WERI-Rb-1 (cell line): ENCODE measurements at regions not wholly inside any gene's neighbourhood (a gene's known extent, or its start where the extent isn't known, plus 50 kb on each side); places are given as distances from the start of the nearest gene placed in this dataset.

ENCODE experiments used
- DNase-seq: peaks from one replicate; pipeline ENCODE4 v3.0.0-alpha.2; 2020
- H3K27ac ChIP-seq: fragments of 250-450 bp; sonication (Bioruptor Pico); 2 replicates; pipeline ENCODE4 v1.5.1; 2020; ENCODE audit warnings: mild to moderate bottlenecking, moderate library complexity
- H3K27me3 ChIP-seq: fragments of 250-450 bp; sonication (Bioruptor Pico); 2 replicates; pipeline ENCODE4 v1.5.1; 2021; ENCODE audit warnings: mild to moderate bottlenecking, low read depth, moderate library complexity; ENCODE audit not compliant: insufficient read depth, severe bottlenecking
- H3K36me3 ChIP-seq: fragments of 250-450 bp; sonication (Bioruptor Pico); 2 replicates; pipeline ENCODE4 v1.5.1; 2020; ENCODE audit warnings: mild to moderate bottlenecking, moderate library complexity
- H3K4me3 ChIP-seq: 2 replicates; pipeline ENCODE4 v1.5.1; 2011; ENCODE audit warnings: low read depth, mild to moderate bottlenecking, control low read depth, low read length
- H3K9me3 ChIP-seq: fragments of 250-450 bp; sonication (Bioruptor Pico); 2 replicates; pipeline ENCODE4 v1.5.1; 2021; ENCODE audit warnings: mild to moderate bottlenecking, moderate library complexity; ENCODE audit not compliant: severe bottlenecking
- TF ChIP-seq, protein P1 (sequence below): IDR thresholded peaks from 2 replicates; pipeline ENCODE4 v1.5.1; 2011; ENCODE audit warnings: low read depth, mild to moderate bottlenecking, control low read depth, inconsistent platforms, low read length

DNA sequence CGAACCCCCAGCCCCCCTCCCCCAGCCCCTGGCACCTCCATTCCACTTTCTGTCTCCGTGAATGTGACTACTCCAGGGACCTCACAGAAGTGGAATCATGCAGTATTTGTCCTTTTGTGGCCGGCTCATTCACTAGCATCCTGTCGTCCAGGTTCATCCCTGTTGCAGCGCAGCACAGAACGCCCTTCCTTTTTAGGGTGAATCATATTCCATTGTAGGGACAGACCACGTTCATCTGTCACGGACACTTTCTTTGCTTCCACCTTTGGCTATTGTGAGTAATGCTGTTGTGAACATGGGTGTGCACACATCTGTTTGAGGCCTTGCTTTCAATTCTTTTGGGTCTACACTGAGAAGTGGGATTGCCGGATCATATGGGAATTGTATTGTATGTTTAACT is 148.9 kb upstream of the IQSEC1 start:
- DNase-seq = no peak
- no peaks in the 10 kb centered on the region for H3K27me3 ChIP-seq
- TF ChIP-seq, protein P1, sequence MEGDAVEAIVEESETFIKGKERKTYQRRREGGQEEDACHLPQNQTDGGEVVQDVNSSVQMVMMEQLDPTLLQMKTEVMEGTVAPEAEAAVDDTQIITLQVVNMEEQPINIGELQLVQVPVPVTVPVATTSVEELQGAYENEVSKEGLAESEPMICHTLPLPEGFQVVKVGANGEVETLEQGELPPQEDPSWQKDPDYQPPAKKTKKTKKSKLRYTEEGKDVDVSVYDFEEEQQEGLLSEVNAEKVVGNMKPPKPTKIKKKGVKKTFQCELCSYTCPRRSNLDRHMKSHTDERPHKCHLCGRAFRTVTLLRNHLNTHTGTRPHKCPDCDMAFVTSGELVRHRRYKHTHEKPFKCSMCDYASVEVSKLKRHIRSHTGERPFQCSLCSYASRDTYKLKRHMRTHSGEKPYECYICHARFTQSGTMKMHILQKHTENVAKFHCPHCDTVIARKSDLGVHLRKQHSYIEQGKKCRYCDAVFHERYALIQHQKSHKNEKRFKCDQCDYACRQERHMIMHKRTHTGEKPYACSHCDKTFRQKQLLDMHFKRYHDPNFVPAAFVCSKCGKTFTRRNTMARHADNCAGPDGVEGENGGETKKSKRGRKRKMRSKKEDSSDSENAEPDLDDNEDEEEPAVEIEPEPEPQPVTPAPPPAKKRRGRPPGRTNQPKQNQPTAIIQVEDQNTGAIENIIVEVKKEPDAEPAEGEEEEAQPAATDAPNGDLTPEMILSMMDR = no peak

DNA sequence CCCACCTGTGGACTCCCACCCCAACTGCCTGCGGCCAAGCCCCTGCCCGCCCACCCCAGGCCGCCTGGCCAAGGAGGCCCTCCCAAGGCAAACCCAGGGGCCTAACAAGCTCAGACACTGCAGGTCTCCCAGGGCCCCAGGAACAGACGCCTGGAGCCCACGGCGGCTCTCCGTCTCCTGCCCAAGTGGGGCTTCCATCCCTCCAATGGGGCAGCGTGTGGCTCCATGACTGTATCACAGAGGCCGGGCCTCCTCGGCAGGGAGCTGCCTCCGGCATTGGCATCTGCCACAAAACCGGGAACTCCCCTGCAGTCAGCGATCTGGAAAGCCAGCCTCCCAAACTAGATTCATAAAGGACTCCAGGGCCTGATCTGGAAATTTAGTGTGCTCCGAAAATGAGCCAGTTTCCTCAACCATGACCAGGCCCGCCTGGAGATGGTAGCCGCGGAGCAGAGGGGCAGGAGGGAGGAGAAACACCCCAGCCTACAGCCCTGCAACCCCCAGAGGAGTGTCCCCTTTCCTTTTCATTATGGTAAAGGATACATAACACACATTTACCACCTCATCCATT is 148.3 kb upstream of the IQSEC1 start:
- Histone ChIP-seq H3K27me3 (no peaks in the 10 kb centered on the region), H3K36me3 (no peaks in the 10 kb centered on the region), H3K27ac (no peak overlapping the region), H3K9me3 (no peaks in the 10 kb centered on the region), H3K4me3 (no peak overlapping the region)
- DNase-seq = no peak
- TF ChIP-seq, protein P1 = no peak

More for the DNA sequence above, 148.9 kb upstream of the IQSEC1 start:
- no peak overlapping the region for H3K27ac ChIP-seq
- H3K9me3 ChIP-seq = no peaks in the 10 kb centered on the region
- H3K4me3 ChIP-seq = no peak overlapping the region
- H3K36me3 ChIP-seq = no peaks in the 10 kb centered on the region

DNA sequence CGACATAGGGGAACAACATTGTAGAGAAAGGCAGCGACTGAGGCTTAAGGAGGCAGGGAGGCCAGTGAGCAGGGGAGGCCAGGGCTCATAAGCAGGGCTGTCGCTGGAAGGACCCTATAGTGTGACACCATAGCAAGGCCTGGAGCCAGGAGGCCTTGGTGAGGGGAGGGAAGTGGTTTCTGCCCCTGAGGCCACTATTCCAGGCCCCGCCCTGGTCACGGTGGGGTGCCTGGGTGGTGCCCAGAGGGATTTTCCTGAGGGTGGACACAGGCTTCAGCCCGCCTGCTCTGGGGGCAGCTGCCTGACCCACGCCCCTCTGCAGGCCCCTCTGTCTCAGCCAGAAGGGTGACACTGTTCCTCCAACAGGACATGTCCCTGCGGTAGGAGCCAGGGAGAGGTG is 147.8 kb upstream of the IQSEC1 start:
- H3K4me3 ChIP-seq = no peak overlapping the region
- H3K36me3 ChIP-seq = no peaks in the 10 kb centered on the region
- H3K9me3 ChIP-seq = no peaks in the 10 kb centered on the region
- no peak for DNase-seq
- TF ChIP-seq, protein P1 = no peak
- no peaks in the 10 kb centered on the region for H3K27me3 ChIP-seq
- H3K27ac ChIP-seq = no peak overlapping the region

DNA sequence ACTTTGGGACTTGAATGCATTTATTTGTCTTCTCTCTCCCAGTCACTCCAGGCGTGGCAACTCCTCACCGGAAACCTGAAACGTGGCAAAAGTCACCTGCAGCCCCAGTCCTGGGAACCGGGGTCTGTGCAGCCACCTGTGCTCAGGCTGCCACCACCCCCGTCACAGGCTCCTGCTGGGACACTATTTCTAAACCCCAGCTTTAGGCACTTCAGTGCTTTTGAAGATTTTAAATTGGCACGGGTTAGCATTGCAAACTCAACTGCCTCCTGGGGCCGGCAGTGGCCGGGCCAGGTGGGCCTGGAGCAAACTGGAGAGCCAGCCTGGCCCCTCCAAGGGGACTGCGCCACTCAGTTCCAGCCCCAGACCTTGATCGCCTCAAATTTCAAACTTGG is 146.7 kb upstream of the IQSEC1 start:
- Histone ChIP-seq H3K27ac (no peak overlapping the region), H3K4me3 (no peak overlapping the region), H3K9me3 (no peaks in the 10 kb centered on the region), H3K27me3 (no peaks in the 10 kb centered on the region), H3K36me3 (no peaks in the 10 kb centered on the region)
- TF ChIP-seq, protein P1 = no peak
- no peak for DNase-seq

DNA sequence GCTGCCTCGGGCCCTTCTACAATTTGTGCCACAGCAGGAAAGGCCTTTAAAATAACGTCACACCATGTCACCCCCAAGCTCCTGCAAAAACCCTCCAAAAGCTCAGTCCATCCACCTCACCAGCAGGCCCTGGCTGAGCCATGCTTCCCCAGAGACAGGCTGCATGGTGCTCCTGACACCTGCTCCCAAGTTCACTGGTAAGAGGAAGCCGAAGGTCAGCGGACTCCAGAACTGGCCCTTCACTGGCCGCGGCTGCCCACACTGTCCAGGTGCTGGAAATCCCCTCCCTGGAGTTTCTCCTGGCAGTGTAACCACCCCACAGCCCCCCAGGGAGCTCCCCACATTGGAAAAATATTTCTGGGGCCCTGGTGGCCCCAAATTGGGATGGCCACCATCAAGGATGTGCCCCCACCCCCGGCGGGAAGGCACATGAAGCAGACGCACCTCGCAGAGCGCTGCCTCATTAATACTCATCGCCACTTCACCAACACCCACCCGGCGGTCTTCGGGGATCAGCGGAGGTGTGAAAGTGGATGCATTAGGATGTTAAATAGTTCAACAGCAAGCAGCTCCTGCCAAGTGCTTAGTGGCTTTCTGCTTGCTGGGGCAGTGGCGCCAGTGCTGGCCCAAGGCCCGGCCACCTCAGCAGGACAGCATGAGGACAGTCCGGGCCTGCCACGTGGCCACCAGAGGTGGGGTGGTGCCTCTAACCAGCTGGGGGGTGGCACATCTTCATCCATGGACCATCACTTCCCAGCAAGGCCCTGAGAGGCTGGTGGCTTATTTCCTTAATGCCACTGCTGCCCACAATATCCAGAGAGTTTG is 146.1 kb upstream of the IQSEC1 start:
- H3K36me3 ChIP-seq = no peaks in the 10 kb centered on the region
- no peak for DNase-seq

More for the DNA sequence above, 146.1 kb upstream of the IQSEC1 start:
- Histone ChIP-seq H3K27me3 (no peaks in the 10 kb centered on the region), H3K4me3 (no peak overlapping the region), H3K9me3 (no peaks in the 10 kb centered on the region), H3K27ac (no peak overlapping the region)
- TF ChIP-seq, protein P1 = no peak
